Activated CD4-positive, alpha-beta T cell treated with anti-CD3 and anti-CD28 coated beads, Interleukin-2, amount 50 U/mL, for 48 hours (primary cell): ENCODE measurements at regions not wholly inside any gene's neighbourhood (a gene's known extent, or its start where the extent isn't known, plus 50 kb on each side); places are given as distances from the start of the nearest gene placed in this dataset.

ENCODE experiments used
- DNase-seq, 2 experiments: peaks; one replicate each; pipeline ENCODE4 v3.0.0-alpha.2; 2020

- DNase-seq, result no peak
These were observed 154.1 kb upstream of the POU2AF2 start for GRCh38 chr11:111091321-111091938.

GRCh38 chr11:111089759-111090158 is 155.8 kb upstream of the POU2AF2 start:
- no peak for DNase-seq

GRCh38 chr11:111088847-111089355 is 156.6 kb upstream of the POU2AF2 start:
- no peak for DNase-seq

GRCh38 chr11:111086058-111086457 is 159.5 kb upstream of the POU2AF2 start:
- DNase-seq, result no peak

GRCh38 chr11:111082664-111083063 is 162.9 kb upstream of the POU2AF2 start:
- no peak for DNase-seq

- no peak for DNase-seq
These were observed 164.5 kb upstream of the POU2AF2 start for GRCh38 chr11:111081021-111081511.

GRCh38 chr11:111077530-111078322 is 167.8 kb upstream of the POU2AF2 start:
- DNase-seq, result no peak

- no peak for DNase-seq
These were observed 176.5 kb upstream of the POU2AF2 start for GRCh38 chr11:111069066-111069465.

- no peak for DNase-seq
These were observed 177.5 kb upstream of the POU2AF2 start for GRCh38 chr11:111067994-111068393.

- no peak for DNase-seq
These were observed 178.7 kb upstream of the POU2AF2 start for GRCh38 chr11:111066846-111067245.

GRCh38 chr11:111063726-111064517 is 181.6 kb upstream of the POU2AF2 start:
- DNase-seq, result no peak

- no peak for DNase-seq
These were observed 183.1 kb upstream of the POU2AF2 start for GRCh38 chr11:111062420-111062819.

- DNase-seq, result no peak
These were observed 185.8 kb upstream of the POU2AF2 start for GRCh38 chr11:111059726-111060125.

- DNase-seq, result no peak
These were observed 196.4 kb upstream of the POU2AF2 start for GRCh38 chr11:111049131-111049530.

- DNase-seq, result no peak
These were observed 198.2 kb upstream of the POU2AF2 start for GRCh38 chr11:111047374-111047773.

GRCh38 chr11:111046291-111046690 is 199.2 kb upstream of the POU2AF2 start:
- no peak for DNase-seq

GRCh38 chr11:111045874-111046273 is 199.7 kb upstream of the POU2AF2 start:
- no peak for DNase-seq

GRCh38 chr11:111045407-111045803 is 200.1 kb upstream of the POU2AF2 start:
- DNase-seq, result no peak

GRCh38 chr11:111044751-111045406 is 200.6 kb upstream of the POU2AF2 start:
- no peak for DNase-seq

GRCh38 chr11:111039982-111040381 is 205.5 kb upstream of the POU2AF2 start:
- no peak for DNase-seq

- no peak for DNase-seq
These were observed 209.8 kb upstream of the POU2AF2 start for GRCh38 chr11:111035746-111036145.

- no peak for DNase-seq
These were observed 219.3 kb upstream of the POU2AF2 start for GRCh38 chr11:111026241-111026640.

- no peak for DNase-seq
These were observed 224.4 kb upstream of the POU2AF2 start for GRCh38 chr11:111021131-111021530.
